Panc1 (cell line): ENCODE measurements at regions not wholly inside any gene's neighbourhood (a gene's known extent, or its start where the extent isn't known, plus 50 kb on each side); places are given as distances from the start of the nearest gene placed in this dataset.
A peak's percentile ranks its signal among the peaks of the same experiment; 100 is the strongest.
"Not testable (repeated sequence)": the region's sequence is repeated elsewhere in the genome, so short reads cannot be mapped to it uniquely, and the experiment has no call there.

Experiments
- ATAC-seq: fragments of 200-7000 bp; cut with Tn5 transposase; 2 replicates; pipeline ENCODE4 v1.9.1; 2020; ENCODE audit warnings: mild to moderate bottlenecking, moderate library complexity
- BruUV-seq: library from RNA; stranded (reverse); fragments of 400-500 nt; replicated peaks from 2 replicates; lab custom pipeline; 2021; lab: Mats Ljungman, UMichigan
- CTCF ChIA-PET: fragments of 300-600 bp; sonication (Branson Sonifier 250); formaldehyde crosslinking; loops from one replicate; lab custom pipeline; 2022; ENCODE audit warnings: antibody characterized with exemption; lab: Charles Lee
- POLR2A ChIA-PET: fragments of 300-600 bp; sonication (Branson Sonifier 250); formaldehyde crosslinking; loops from one replicate; lab custom pipeline; 2022; ENCODE audit warnings: antibody characterized with exemption; lab: Charles Lee
- DNase-seq: peaks from one replicate; pipeline ENCODE4 v3.0.0-alpha.2; 2010; ENCODE audit warnings: low read depth, low spot score
- H3K27ac ChIP-seq: 2 replicates; pipeline ENCODE4 v1.5.1; 2011; ENCODE audit warnings: mild to moderate bottlenecking, low read length, inconsistent platforms
- H3K27me3 ChIP-seq: fragments of 200-500 bp; sonication (Bioruptor generic); 2 replicates; pipeline ENCODE4 v1.6.0; 2014; ENCODE audit warnings: low read length, inconsistent platforms; ENCODE audit not compliant: control insufficient read depth, insufficient read depth
- H3K36me3 ChIP-seq: fragments of 200-500 bp; sonication (Bioruptor generic); 2 replicates; pipeline ENCODE4 v1.5.1; 2014; ENCODE audit warnings: inconsistent platforms, mild to moderate bottlenecking, low read length, moderate library complexity; ENCODE audit not compliant: control insufficient read depth, insufficient read depth
- H3K4me1 ChIP-seq: 2 replicates; pipeline ENCODE4 v1.5.1; 2011; ENCODE audit warnings: inconsistent platforms, mild to moderate bottlenecking, low read length, moderate library complexity; ENCODE audit not compliant: control insufficient read depth, insufficient read depth
- H3K4me3 ChIP-seq, 2 experiments: 2 replicates each; pipeline ENCODE4 v1.5.1; 2011 to 2012; ENCODE audit warnings: low read depth in 2 of 2, low read length in 2 of 2, mild to moderate bottlenecking in 2 of 2, inconsistent platforms in 1 of 2, moderate library complexity in 1 of 2
- H3K9me3 ChIP-seq: fragments of 200-500 bp; sonication (Bioruptor generic); 2 replicates; pipeline ENCODE4 v1.5.1; 2014; ENCODE audit warnings: low read depth, mild to moderate bottlenecking, inconsistent platforms, low read length, moderate library complexity; ENCODE audit not compliant: control insufficient read depth, insufficient read depth
- CTCF ChIP-seq: fragments of 450-650 bp; IDR thresholded peaks from 2 replicates; pipeline ENCODE4 v1.5.1; 2017; ENCODE audit warnings: mild to moderate bottlenecking
- POLR2AphosphoS5 ChIP-seq: IDR thresholded peaks from 2 replicates; pipeline ENCODE4 v1.6.1; 2012; ENCODE audit warnings: mild to moderate bottlenecking, low read depth, low read length, moderate library complexity
- REST ChIP-seq, 2 experiments: IDR thresholded peaks; 2 replicates each; pipeline ENCODE4 v1.6.1; 2011 to 2012; ENCODE audit warnings: low read depth in 2 of 2, control low read depth in 1 of 2, low read length in 1 of 2, mild to moderate bottlenecking in 1 of 2, moderate library complexity in 1 of 2; ENCODE audit not compliant: insufficient read depth in 1 of 2
- SIN3A ChIP-seq: IDR thresholded peaks from 2 replicates; pipeline ENCODE4 v1.6.1; 2012; ENCODE audit warnings: low read depth, mild to moderate bottlenecking, low read length, moderate library complexity, borderline replicate concordance; ENCODE audit not compliant: insufficient read depth
- TCF7L2 ChIP-seq: IDR thresholded peaks from 2 replicates; pipeline ENCODE4 v1.6.1; 2011; ENCODE audit warnings: mild to moderate bottlenecking, low read depth, low read length, inconsistent platforms
- in situ Hi-C: cut with HindIII; loops from 2 replicates; pipeline ENCODE4 v1.10.0; 2016; ENCODE audit warnings: low sequenced_read_pairs, low pct_unique_long_range_greater_than_20kb
- intact Hi-C: fragments of 100-400 bp; cut with micrococcal nuclease; formaldehyde crosslinking; loops from one replicate; pipeline ENCODE4 v1.10.0; 2022; ENCODE audit not compliant: unreplicated experiment

- Histone ChIP-seq H3K9me3 (no peaks in the 10 kb centered on the region), H3K36me3 (no peaks in the 10 kb centered on the region), H3K4me1 (peaks cover 16% of the 10 kb centered on the region), H3K4me3 (peak overlapping the region in 1 of 2 experiments; percentile 31; a peak in 2 of 4 replicates), H3K27me3 (no peaks in the 10 kb centered on the region), H3K27ac (no peak overlapping the region)
- peak; percentile 51; the same call in 1 of the 2 replicates for TF ChIP-seq POLR2AphosphoS5
- no peak for TF ChIP-seq TCF7L2
- intact Hi-C loops: no loop called here
- ChIA-PET POLR2A (interaction anchor here (0.7 kb wide), 1 partner anchor 62 kb away, joined by 3 read pairs; no protein-coding TSS in a partner anchor), CTCF (no interaction called here)
- BruUV-seq: no TSS peak
- in situ Hi-C loops: no loop called here
- DNase-seq (peak; percentile 94), ATAC-seq (peak; percentile 95)
Observed at GRCh38 chr20:57772349-57772964, 62.6 kb upstream of the PMEPA1 start.

GRCh38 chr20:57770852-57771720, 61.3 kb upstream of the PMEPA1 start:
- no TSS peak for BruUV-seq
- Histone ChIP-seq H3K27ac (no peak overlapping the region), H3K27me3 (no peaks in the 10 kb centered on the region), H3K4me3 (no peak overlapping the region), H3K36me3 (no peaks in the 10 kb centered on the region), H3K9me3 (no peaks in the 10 kb centered on the region), H3K4me1 (peaks cover 16% of the 10 kb centered on the region)
- POLR2A ChIA-PET: no interaction called here
- intact Hi-C loops (no loop called here), in situ Hi-C loops (no loop called here)
- TF ChIP-seq REST (IDR thresholded peaks at IDR 0.05; ENCODE audit: insufficient read depth in 1 of 2, low read depth in 2 of 2, low read length in 1 of 2) (no peak), CTCF (no peak), SIN3A (no peak), TCF7L2 (no peak), POLR2AphosphoS5 (no peak)
- DNase-seq (no peak), ATAC-seq (no peak)
- CTCF ChIA-PET: no interaction called here

- H3K36me3 ChIP-seq, H3K27me3 ChIP-seq, H3K27ac ChIP-seq, ATAC-seq, CTCF ChIA-PET, intact Hi-C loops, DNase-seq, in situ Hi-C loops, POLR2A ChIA-PET, H3K4me3 ChIP-seq, H3K9me3 ChIP-seq, BruUV-seq: not testable (repeated sequence)
- peaks cover 16% of the 10 kb centered on the region for H3K4me1 ChIP-seq
Observed at GRCh38 chr20:57770401-57770800, 60.6 kb upstream of the PMEPA1 start.
